GM23338 (cell line): ENCODE measurements at regions not wholly inside any gene's neighbourhood (a gene's known extent, or its start where the extent isn't known, plus 50 kb on each side); places are given as distances from the start of the nearest gene placed in this dataset.

Source experiments
- ATAC-seq: fragments of 200-7000 bp; cut with Tn5 transposase; 3 replicates; pipeline ENCODE4 v1.9.1; 2020
- DNase-seq: peaks from one replicate; pipeline ENCODE4 v3.0.0-alpha.2; 2015; ENCODE audit warnings: low spot score
- H2AFZ ChIP-seq: fragments of 200-600 bp; sonication (generic); 2 replicates; pipeline ENCODE4 v1.8.0; 2016; ENCODE audit warnings: antibody characterized with exemption, mild to moderate bottlenecking, moderate library complexity
- H3F3A ChIP-seq: fragments of 200-600 bp; sonication (generic); replicated peaks from 2 replicates; pipeline ENCODE4 v1.8.0; 2017; ENCODE audit warnings: antibody characterized with exemption, mixed run types, low read depth
- H3K27ac ChIP-seq: fragments of 200-600 bp; sonication (generic); 2 replicates; pipeline ENCODE4 v1.6.1; 2016; ENCODE audit warnings: low read depth
- H3K27me3 ChIP-seq: fragments of 200-600 bp; sonication (generic); 2 replicates; pipeline ENCODE4 v1.8.0; 2016; ENCODE audit warnings: mild to moderate bottlenecking, mixed run types, moderate library complexity; ENCODE audit not compliant: insufficient read depth
- H3K36me3 ChIP-seq: fragments of 200-600 bp; sonication (generic); 2 replicates; pipeline ENCODE4 v1.8.0; 2016; ENCODE audit warnings: mild to moderate bottlenecking; ENCODE audit not compliant: insufficient read depth
- H3K4me1 ChIP-seq: fragments of 200-600 bp; sonication (generic); 2 replicates; pipeline ENCODE4 v1.8.0; 2016; ENCODE audit warnings: mild to moderate bottlenecking, moderate library complexity; ENCODE audit not compliant: insufficient read depth
- H3K4me2 ChIP-seq: fragments of 200-600 bp; sonication (generic); 2 replicates; pipeline ENCODE4 v1.7.1; 2017; ENCODE audit warnings: mixed run types
- H3K4me3 ChIP-seq: fragments of 200-600 bp; sonication (generic); 2 replicates; pipeline ENCODE4 v1.6.1; 2016; ENCODE audit warnings: mixed run types
- H3K79me2 ChIP-seq: fragments of 200-600 bp; sonication (generic); replicated peaks from 2 replicates; pipeline ENCODE4 v1.8.0; 2017; ENCODE audit warnings: mild to moderate bottlenecking; ENCODE audit not compliant: insufficient read depth
- H3K9me2 ChIP-seq: fragments of 200-600 bp; sonication (generic); 2 replicates; pipeline ENCODE4 v1.8.0; 2017; ENCODE audit not compliant: insufficient read depth
- H4K20me1 ChIP-seq: fragments of 200-600 bp; sonication (generic); replicated peaks from 2 replicates; pipeline ENCODE4 v1.8.0; 2017; ENCODE audit warnings: mild to moderate bottlenecking; ENCODE audit not compliant: insufficient read depth
- H3K27ac Mint-ChIP-seq: 2 replicates; pipeline ENCODE4 v1.8.0; 2020; ENCODE audit warnings: inconsistent platforms, mild to moderate bottlenecking, moderate library complexity, mixed read lengths
- H3K27me3 Mint-ChIP-seq: 3 replicates; pipeline ENCODE4 v1.8.0; 2022; ENCODE audit warnings: low read depth, mild to moderate bottlenecking, moderate library complexity, mixed read lengths, inconsistent platforms; ENCODE audit not compliant: insufficient read depth, poor library complexity
- H3K36me3 Mint-ChIP-seq: 3 replicates; pipeline ENCODE4 v1.8.0; 2021; ENCODE audit warnings: low read depth, mild to moderate bottlenecking, inconsistent platforms, moderate library complexity, mixed read lengths
- H3K4me1 Mint-ChIP-seq: 3 replicates; pipeline ENCODE4 v1.8.0; 2020; ENCODE audit warnings: mild to moderate bottlenecking, inconsistent platforms, mixed read lengths
- H3K4me3 Mint-ChIP-seq: 3 replicates; pipeline ENCODE4 v1.8.0; 2021; ENCODE audit warnings: moderate library complexity, mild to moderate bottlenecking, inconsistent platforms, mixed read lengths
- H3K9me3 Mint-ChIP-seq: 3 replicates; pipeline ENCODE4 v1.8.0; 2020; ENCODE audit warnings: moderate library complexity, mild to moderate bottlenecking, inconsistent platforms, mixed read lengths
- CREB1 ChIP-seq: fragments of 250-450 bp; sonication (Bioruptor Pico); IDR thresholded peaks from 2 replicates; pipeline ENCODE4 v1.5.0; 2020; ENCODE audit warnings: low read depth, mild to moderate bottlenecking, moderate library complexity
- CTCF ChIP-seq, 2 experiments: fragments of 200-600 bp in 1 of 2; sonication (generic) in 1 of 2; conservative IDR thresholded peaks; 2 replicates each; pipeline versions ENCODE4 v1.5.1 to v1.6.1; 2016 to 2017; ENCODE audit warnings: antibody characterized with exemption in 2 of 2, low read depth in 2 of 2, mild to moderate bottlenecking in 2 of 2, moderate library complexity in 1 of 2
- ETS1 ChIP-seq: IDR thresholded peaks from 2 replicates; pipeline ENCODE4 v1.6.1; 2016; ENCODE audit warnings: antibody characterized with exemption
- EZH2 ChIP-seq: fragments of 200-600 bp; sonication (generic); IDR thresholded peaks from one replicate; pipeline ENCODE4 v1.8.0; 2017; ENCODE audit warnings: antibody characterized with exemption, mild to moderate bottlenecking, low read depth; ENCODE audit not compliant: unreplicated experiment
- EZH2phosphoT487 ChIP-seq: fragments of 200-600 bp; sonication (generic); IDR thresholded peaks from one replicate; pipeline ENCODE4 v1.8.1; 2018; ENCODE audit warnings: antibody characterized with exemption; ENCODE audit not compliant: unreplicated experiment
- JUNB ChIP-seq: IDR thresholded peaks from one replicate; pipeline ENCODE4 v1.6.1; 2016; ENCODE audit warnings: antibody characterized with exemption; ENCODE audit not compliant: unreplicated experiment
- NANOG ChIP-seq: IDR thresholded peaks from 2 replicates; pipeline ENCODE4 v1.6.1; 2016; ENCODE audit warnings: antibody characterized with exemption, borderline replicate concordance
- POLR2AphosphoS5 ChIP-seq: IDR thresholded peaks from 2 replicates; pipeline ENCODE4 v1.6.1; 2016; ENCODE audit warnings: antibody characterized with exemption, low read depth
- REST ChIP-seq: IDR thresholded peaks from one replicate; pipeline ENCODE4 v1.6.1; 2018; ENCODE audit warnings: antibody characterized with exemption; ENCODE audit not compliant: unreplicated experiment
- STAT1 ChIP-seq: IDR thresholded peaks from one replicate; pipeline ENCODE4 v1.6.1; 2016; ENCODE audit warnings: antibody characterized with exemption; ENCODE audit not compliant: unreplicated experiment
- ZNF114 ChIP-seq: fragments of 250-450 bp; sonication (Bioruptor Pico); IDR thresholded peaks from 2 replicates; pipeline ENCODE4 v1.5.0; 2020; ENCODE audit warnings: mild to moderate bottlenecking, moderate library complexity
- ZNF331 ChIP-seq: fragments of 250-450 bp; sonication (Bioruptor Pico); IDR thresholded peaks from 2 replicates; pipeline ENCODE4 v1.5.0; 2020; ENCODE audit warnings: low read depth, mild to moderate bottlenecking, moderate library complexity
- ZNF462 ChIP-seq: fragments of 250-450 bp; sonication (Bioruptor Pico); IDR thresholded peaks from 2 replicates; pipeline ENCODE4 v1.5.0; 2020; ENCODE audit warnings: mild to moderate bottlenecking, moderate library complexity

GRCh38 chr16:85233516-85233915 is 121.2 kb upstream of the CIBAR2 start:
- H3K27me3 ChIP-seq = no peaks in the 10 kb centered on the region
- peaks cover 15% of the 10 kb centered on the region for H3F3A ChIP-seq
- no peak overlapping the region for H3K4me3 ChIP-seq
- ATAC-seq = no peak
- Mint-ChIP-seq H3K4me3 (no peak overlapping the region), H3K27ac (no peak overlapping the region), H3K27me3 (peaks cover 17% of the 10 kb centered on the region), H3K36me3 (no peaks in the 10 kb centered on the region; the same call in 2 of the 3 replicates), H3K4me1 (peaks cover 27% of the 10 kb centered on the region), H3K9me3 (no peaks in the 10 kb centered on the region; the same call in 2 of the 3 replicates)
- DNase-seq = no peak
- H4K20me1 ChIP-seq = no peaks in the 10 kb centered on the region; the same call in 1 of the 2 replicates
- H2AFZ ChIP-seq = no peak overlapping the region
- no peak overlapping the region for H3K4me2 ChIP-seq
- no peaks in the 10 kb centered on the region for H3K36me3 ChIP-seq
- peaks cover 23% of the 10 kb centered on the region for H3K4me1 ChIP-seq
- H3K79me2 ChIP-seq = peaks cover 19% of the 10 kb centered on the region
- no peak overlapping the region for H3K27ac ChIP-seq
- no peaks in the 10 kb centered on the region for H3K9me2 ChIP-seq
- TF ChIP-seq EZH2phosphoT487 (no peak), EZH2 (no peak), ZNF462 (no peak), CREB1 (CRISPR knock-in tag) (no peak), NANOG (no peak), JUNB (no peak), CTCF (conservative IDR thresholded peaks at IDR 0.05; ENCODE audit: low read depth in 2 of 2) (no peak), STAT1 (no peak), ZNF331 (no peak), POLR2AphosphoS5 (no peak), REST (no peak), ETS1 (no peak), ZNF114 (CRISPR knock-in tag) (no peak)
